GM21619 (cell line): ENCODE measurements at regions not wholly inside any gene's neighbourhood (a gene's known extent, or its start where the extent isn't known, plus 50 kb on each side); places are given as distances from the start of the nearest gene placed in this dataset.
"Not testable (repeated sequence)": the region's sequence is repeated elsewhere in the genome, so short reads cannot be mapped to it uniquely, and the experiment has no call there.

Source experiments
- ATAC-seq: cut with Tn5 transposase; IDR thresholded peaks from one replicate; pipeline ENCODE4 v1.9.1; 2021; ENCODE audit not compliant: unreplicated experiment

- ATAC-seq, result no peak
Measured at GRCh38 chr1:112855152-112855828, 100.7 kb downstream of the SLC16A1 start.

- ATAC-seq, result not testable (repeated sequence)
Measured at GRCh38 chr1:112854368-112854984, 101.5 kb downstream of the SLC16A1 start.

GRCh38 chr1:112853915-112854314 lies 102.1 kb downstream of the SLC16A1 start:
- not testable (repeated sequence) for ATAC-seq

GRCh38 chr1:112852934-112853333 lies 103.1 kb downstream of the SLC16A1 start:
- ATAC-seq, result no peak

GRCh38 chr1:112852276-112852675 lies 103.7 kb downstream of the SLC16A1 start:
- ATAC-seq, result no peak

GRCh38 chr1:112850034-112850757 lies 105.8 kb downstream of the SLC16A1 start:
- ATAC-seq, result no peak

GRCh38 chr1:112849425-112850033 lies 106.5 kb downstream of the SLC16A1 start:
- ATAC-seq, result no peak

- no peak for ATAC-seq
Measured at GRCh38 chr1:112841825-112842224, 114.2 kb downstream of the SLC16A1 start.

GRCh38 chr1:112840631-112841624 lies 115.1 kb downstream of the SLC16A1 start:
- ATAC-seq, result peak; percentile 81

- no peak for ATAC-seq
Measured at GRCh38 chr1:112836642-112837041, 119.4 kb downstream of the SLC16A1 start.

GRCh38 chr1:112833806-112834205 lies 118.7 kb upstream of the PPM1J start:
- no peak for ATAC-seq

- not testable (repeated sequence) for ATAC-seq
Measured at GRCh38 chr1:112832259-112832658, 117.1 kb upstream of the PPM1J start.

GRCh38 chr1:112829691-112830090 lies 114.6 kb upstream of the PPM1J start:
- not testable (repeated sequence) for ATAC-seq

- no peak for ATAC-seq
Measured at GRCh38 chr1:112828716-112829115, 113.6 kb upstream of the PPM1J start.

- ATAC-seq, result not testable (repeated sequence)
Measured at GRCh38 chr1:112827391-112827790, 112.3 kb upstream of the PPM1J start.

- no peak for ATAC-seq
Measured at GRCh38 chr1:112826217-112826944, 111.2 kb upstream of the PPM1J start.

GRCh38 chr1:112825563-112826216 lies 110.6 kb upstream of the PPM1J start:
- not testable (repeated sequence) for ATAC-seq

- not testable (repeated sequence) for ATAC-seq
Measured at GRCh38 chr1:112825075-112825474, 109.9 kb upstream of the PPM1J start.
